OCI-LY1 (cell line): ENCODE measurements at regions not wholly inside any gene's neighbourhood (a gene's known extent, or its start where the extent isn't known, plus 50 kb on each side); places are given as distances from the start of the nearest gene placed in this dataset.

Experiments
- H2AFZ ChIP-seq: fragments of 200-600 bp; sonication (generic), shearing (Covaris generic); 2 replicates; pipeline ENCODE4 v1.6.0; 2014; ENCODE audit warnings: antibody characterized with exemption, mild to moderate bottlenecking, low read length
- H3F3A ChIP-seq: fragments of 200-600 bp; sonication (generic), shearing (Covaris generic); 2 replicates; pipeline ENCODE4 v1.6.0; 2014; ENCODE audit warnings: mild to moderate bottlenecking, antibody characterized with exemption, low read length, moderate library complexity; ENCODE audit not compliant: insufficient read depth
- H3K27ac ChIP-seq: fragments of 200-600 bp; sonication (generic); 2 replicates; pipeline ENCODE4 v1.5.1; 2014; ENCODE audit warnings: low read length, mixed run types, mild to moderate bottlenecking, low read depth; ENCODE audit not compliant: poor library complexity, severe bottlenecking
- H3K27me3 ChIP-seq: fragments of 200-600 bp; sonication (generic); 2 replicates; pipeline ENCODE4 v1.6.0; 2014; ENCODE audit warnings: antibody characterized with exemption, mild to moderate bottlenecking, low read length, moderate library complexity; ENCODE audit not compliant: insufficient read depth
- H3K36me3 ChIP-seq: fragments of 200-600 bp; sonication (generic); 2 replicates; pipeline ENCODE4 v1.6.1; 2014; ENCODE audit warnings: mild to moderate bottlenecking, antibody characterized with exemption, low read length, moderate library complexity, mixed read lengths; ENCODE audit not compliant: insufficient read depth
- H3K4me1 ChIP-seq: fragments of 200-600 bp; sonication (generic); 2 replicates; pipeline ENCODE4 v1.5.1; 2014; ENCODE audit warnings: mild to moderate bottlenecking, low read length, moderate library complexity; ENCODE audit not compliant: insufficient read depth, severe bottlenecking
- H3K4me2 ChIP-seq: fragments of 200-600 bp; sonication (generic), shearing (Covaris generic); 2 replicates; pipeline ENCODE4 v1.6.1; 2014; ENCODE audit warnings: low read length
- H3K4me3 ChIP-seq: fragments of 200-600 bp; sonication (generic); 2 replicates; pipeline ENCODE4 v1.5.1; 2014; ENCODE audit warnings: low read length, low read depth, mild to moderate bottlenecking, mixed read lengths; ENCODE audit not compliant: poor library complexity, severe bottlenecking
- H3K79me2 ChIP-seq: fragments of 200-600 bp; shearing (Covaris generic); 2 replicates; pipeline ENCODE4 v1.6.1; 2016; ENCODE audit warnings: mixed run types, low read length, mixed read lengths; ENCODE audit not compliant: insufficient read depth
- H3K9ac ChIP-seq: fragments of 200-600 bp; sonication (generic), shearing (Covaris generic); 2 replicates; pipeline ENCODE4 v1.6.1; 2014; ENCODE audit warnings: mild to moderate bottlenecking, low read length, mixed read lengths
- H3K9me2 ChIP-seq: fragments of 200-600 bp; sonication (generic), shearing (Covaris generic); 2 replicates; pipeline ENCODE4 v1.6.1; 2014; ENCODE audit warnings: low read depth, mild to moderate bottlenecking, low read length, mixed read lengths
- H3K9me3 ChIP-seq: fragments of 200-600 bp; shearing (Covaris generic); 2 replicates; pipeline ENCODE4 v1.6.1; 2014; ENCODE audit warnings: low read length, mixed read lengths
- H4K20me1 ChIP-seq: fragments of 200-600 bp; sonication (generic), shearing (Covaris generic); 2 replicates; pipeline ENCODE4 v1.6.0; 2016; ENCODE audit warnings: mild to moderate bottlenecking, low read length; ENCODE audit not compliant: insufficient read depth
- EZH2 ChIP-seq: fragments of 200-600 bp; sonication (generic), shearing (Covaris generic); IDR thresholded peaks from 2 replicates; pipeline ENCODE4 v1.8.0; 2017; ENCODE audit warnings: borderline replicate concordance, mixed run types, mild to moderate bottlenecking, antibody characterized with exemption, low read length, moderate library complexity, mixed read lengths
- TF ChIP-seq, protein P1 (sequence below): fragments of 200-600 bp; sonication (generic), shearing (Covaris generic); IDR thresholded peaks from 2 replicates; pipeline ENCODE4 v1.5.1; 2017; ENCODE audit warnings: mild to moderate bottlenecking, antibody characterized with exemption, low read length, moderate library complexity, mixed read lengths

GRCh38 chr5:124466011-124466410, 280.4 kb downstream of the ZNF608 start:
- Histone ChIP-seq H3K27ac (no peak overlapping the region), H3F3A (no peaks in the 10 kb centered on the region), H3K9ac (no peak overlapping the region), H4K20me1 (no peaks in the 10 kb centered on the region), H3K9me3 (peaks cover 18% of the 10 kb centered on the region), H2AFZ (no peak overlapping the region), H3K4me2 (no peak overlapping the region), H3K9me2 (no peaks in the 10 kb centered on the region), H3K27me3 (no peaks in the 10 kb centered on the region), H3K36me3 (no peaks in the 10 kb centered on the region), H3K79me2 (no peaks in the 10 kb centered on the region), H3K4me1 (no peaks in the 10 kb centered on the region), H3K4me3 (no peak overlapping the region)
- TF ChIP-seq, protein P1, sequence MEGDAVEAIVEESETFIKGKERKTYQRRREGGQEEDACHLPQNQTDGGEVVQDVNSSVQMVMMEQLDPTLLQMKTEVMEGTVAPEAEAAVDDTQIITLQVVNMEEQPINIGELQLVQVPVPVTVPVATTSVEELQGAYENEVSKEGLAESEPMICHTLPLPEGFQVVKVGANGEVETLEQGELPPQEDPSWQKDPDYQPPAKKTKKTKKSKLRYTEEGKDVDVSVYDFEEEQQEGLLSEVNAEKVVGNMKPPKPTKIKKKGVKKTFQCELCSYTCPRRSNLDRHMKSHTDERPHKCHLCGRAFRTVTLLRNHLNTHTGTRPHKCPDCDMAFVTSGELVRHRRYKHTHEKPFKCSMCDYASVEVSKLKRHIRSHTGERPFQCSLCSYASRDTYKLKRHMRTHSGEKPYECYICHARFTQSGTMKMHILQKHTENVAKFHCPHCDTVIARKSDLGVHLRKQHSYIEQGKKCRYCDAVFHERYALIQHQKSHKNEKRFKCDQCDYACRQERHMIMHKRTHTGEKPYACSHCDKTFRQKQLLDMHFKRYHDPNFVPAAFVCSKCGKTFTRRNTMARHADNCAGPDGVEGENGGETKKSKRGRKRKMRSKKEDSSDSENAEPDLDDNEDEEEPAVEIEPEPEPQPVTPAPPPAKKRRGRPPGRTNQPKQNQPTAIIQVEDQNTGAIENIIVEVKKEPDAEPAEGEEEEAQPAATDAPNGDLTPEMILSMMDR: no peak
- no peak for TF ChIP-seq EZH2

- Histone ChIP-seq H3K9ac (no peak overlapping the region), H3K4me3 (no peak overlapping the region), H3K9me3 (peaks cover 31% of the 10 kb centered on the region), H3K79me2 (no peaks in the 10 kb centered on the region), H3K36me3 (no peaks in the 10 kb centered on the region), H3K4me2 (no peak overlapping the region), H3K27me3 (no peaks in the 10 kb centered on the region), H3F3A (no peaks in the 10 kb centered on the region), H2AFZ (no peak overlapping the region), H4K20me1 (no peaks in the 10 kb centered on the region), H3K4me1 (no peaks in the 10 kb centered on the region), H3K9me2 (no peaks in the 10 kb centered on the region), H3K27ac (no peak overlapping the region)
- no peak for TF ChIP-seq EZH2
- TF ChIP-seq, protein P1: no peak
Measured at GRCh38 chr5:124463851-124464250, 282.6 kb downstream of the ZNF608 start.

GRCh38 chr5:124462751-124463150, 283.7 kb downstream of the ZNF608 start:
- Histone ChIP-seq H3K27ac (no peak overlapping the region), H3K4me1 (peaks cover 5% of the 10 kb centered on the region), H3K4me3 (no peak overlapping the region), H3K9me2 (no peaks in the 10 kb centered on the region), H3K9ac (no peak overlapping the region), H3K27me3 (no peaks in the 10 kb centered on the region), H3K4me2 (no peak overlapping the region), H4K20me1 (no peaks in the 10 kb centered on the region), H3F3A (no peaks in the 10 kb centered on the region), H3K36me3 (no peaks in the 10 kb centered on the region), H3K79me2 (no peaks in the 10 kb centered on the region), H2AFZ (no peak overlapping the region), H3K9me3 (peaks cover 31% of the 10 kb centered on the region)
- no peak for TF ChIP-seq EZH2
- TF ChIP-seq, protein P1: no peak
